GM10248 (cell line): ENCODE measurements at regions not wholly inside any gene's neighbourhood (a gene's known extent, or its start where the extent isn't known, plus 50 kb on each side); places are given as distances from the start of the nearest gene placed in this dataset.

ENCODE experiments used
- CTCF ChIA-PET: fragments of 300-600 bp; sonication (Branson Sonifier 250); formaldehyde crosslinking; extraction: SDS; loops from one replicate; lab custom pipeline; 2021; ENCODE audit warnings: antibody characterized with exemption; lab: Yijun Ruan, JAX
- POLR2A ChIA-PET: fragments of 350-650 bp; sonication (Branson Sonifier 250); formaldehyde crosslinking; extraction: SDS; loops from one replicate; lab custom pipeline; 2020; ENCODE audit warnings: antibody characterized with exemption; lab: Yijun Ruan, JAX
- DNase-seq: peaks from one replicate; pipeline ENCODE4 v3.0.0; 2012; ENCODE audit errors: extremely low spot score
- TF ChIP-seq, protein P1 (sequence below): IDR thresholded peaks from 2 replicates; pipeline ENCODE4 v1.5.1; 2012; ENCODE audit warnings: mild to moderate bottlenecking, low read depth; ENCODE audit errors: extremely low read depth, missing control alignments, control extremely low read depth

DNA sequence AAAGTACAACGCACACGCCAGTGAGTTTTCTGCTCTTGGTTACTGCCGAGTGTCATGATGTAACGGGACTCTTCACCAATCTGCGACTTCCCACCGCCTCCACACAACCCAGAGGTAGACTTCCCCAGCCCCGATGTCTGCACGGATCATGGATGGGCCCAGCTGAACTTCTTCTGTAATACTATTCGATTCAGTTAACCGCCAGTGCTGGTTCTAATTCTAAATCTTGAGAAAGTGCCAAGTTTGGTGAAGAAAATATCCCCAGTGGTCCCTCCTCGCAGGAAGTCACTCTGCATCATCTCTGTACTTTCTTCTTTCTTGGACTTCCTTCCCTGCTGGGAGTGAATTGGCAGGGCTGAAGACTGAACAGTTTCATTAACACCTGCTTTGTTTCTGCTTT, 77.6 kb upstream of the SLC35F4 start:
- ChIA-PET CTCF (no interaction called here), POLR2A (no interaction called here)
- no peak for DNase-seq
- TF ChIP-seq, protein P1, sequence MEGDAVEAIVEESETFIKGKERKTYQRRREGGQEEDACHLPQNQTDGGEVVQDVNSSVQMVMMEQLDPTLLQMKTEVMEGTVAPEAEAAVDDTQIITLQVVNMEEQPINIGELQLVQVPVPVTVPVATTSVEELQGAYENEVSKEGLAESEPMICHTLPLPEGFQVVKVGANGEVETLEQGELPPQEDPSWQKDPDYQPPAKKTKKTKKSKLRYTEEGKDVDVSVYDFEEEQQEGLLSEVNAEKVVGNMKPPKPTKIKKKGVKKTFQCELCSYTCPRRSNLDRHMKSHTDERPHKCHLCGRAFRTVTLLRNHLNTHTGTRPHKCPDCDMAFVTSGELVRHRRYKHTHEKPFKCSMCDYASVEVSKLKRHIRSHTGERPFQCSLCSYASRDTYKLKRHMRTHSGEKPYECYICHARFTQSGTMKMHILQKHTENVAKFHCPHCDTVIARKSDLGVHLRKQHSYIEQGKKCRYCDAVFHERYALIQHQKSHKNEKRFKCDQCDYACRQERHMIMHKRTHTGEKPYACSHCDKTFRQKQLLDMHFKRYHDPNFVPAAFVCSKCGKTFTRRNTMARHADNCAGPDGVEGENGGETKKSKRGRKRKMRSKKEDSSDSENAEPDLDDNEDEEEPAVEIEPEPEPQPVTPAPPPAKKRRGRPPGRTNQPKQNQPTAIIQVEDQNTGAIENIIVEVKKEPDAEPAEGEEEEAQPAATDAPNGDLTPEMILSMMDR, result no peak

DNA sequence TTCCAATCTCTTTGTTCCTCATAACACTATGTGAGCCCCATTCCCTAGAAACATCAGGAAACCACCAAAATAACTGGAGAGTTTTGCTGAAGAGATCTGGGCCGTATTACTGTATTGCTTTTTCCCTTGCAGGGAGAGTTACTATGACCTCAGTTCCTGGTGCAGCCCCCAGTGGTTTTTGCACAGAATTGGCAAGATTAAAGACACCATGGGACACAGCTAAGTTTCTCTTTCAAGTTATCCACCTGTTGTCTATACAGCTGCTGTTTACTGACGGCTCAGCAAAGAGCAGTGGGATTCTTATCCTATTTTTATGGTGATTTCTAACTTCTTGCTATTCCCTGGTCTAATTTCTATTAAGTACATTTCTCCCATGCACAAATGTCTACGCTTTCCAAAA, 77.1 kb upstream of the SLC35F4 start:
- ChIA-PET POLR2A (no interaction called here), CTCF (no interaction called here)
- no peak for DNase-seq
- TF ChIP-seq, protein P1, result no peak

DNA sequence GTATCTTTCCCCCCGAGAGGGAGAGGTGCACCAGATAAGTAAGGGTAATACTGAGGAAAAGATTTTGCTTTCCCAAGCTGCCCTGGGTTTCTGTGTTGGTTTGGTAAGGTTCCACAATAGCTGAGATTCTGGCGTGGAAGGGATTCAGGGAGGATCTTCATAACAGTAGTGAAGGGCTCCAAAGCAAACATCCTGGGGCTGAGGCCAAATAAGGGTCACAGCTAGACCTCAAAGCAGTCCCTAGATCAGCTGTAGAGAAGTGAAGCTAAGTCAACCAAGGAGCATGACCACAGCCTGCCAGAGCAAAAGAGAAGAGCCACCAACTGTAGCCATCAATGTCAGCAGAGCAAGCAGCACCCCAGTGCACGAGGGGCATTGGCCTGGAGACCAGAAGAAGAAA, 73.2 kb upstream of the SLC35F4 start:
- CTCF ChIA-PET, result interaction anchor here (1.1 to 1.4 kb wide), 2 partner anchors 9 to 11 kb away, joined by 3 to 4 read pairs; no protein-coding TSS in a partner anchor
- POLR2A ChIA-PET, result no interaction called here
- no peak for DNase-seq
- TF ChIP-seq, protein P1, result no peak

DNA sequence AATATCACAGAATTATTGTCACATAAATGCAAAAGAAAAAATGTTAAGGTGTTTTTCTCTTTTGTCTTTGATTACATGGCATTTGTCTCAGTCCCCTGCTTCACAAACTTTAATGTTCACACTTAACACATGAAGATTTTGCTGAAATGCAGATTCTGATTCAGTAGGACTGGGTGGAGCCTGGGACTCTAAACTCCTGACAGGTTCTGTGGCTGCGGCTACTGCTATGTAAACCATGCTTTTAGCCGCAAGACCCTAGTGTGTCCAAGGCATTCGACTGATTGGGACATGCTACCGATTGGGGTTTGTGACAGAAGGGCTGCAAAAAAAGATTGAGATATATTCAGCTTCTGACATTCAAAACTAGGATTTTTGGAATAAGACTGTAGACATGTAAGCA, 72.6 kb upstream of the SLC35F4 start:
- POLR2A ChIA-PET, result no interaction called here
- TF ChIP-seq, protein P1, result no peak
- no peak for DNase-seq
- CTCF ChIA-PET, result interaction anchor here (1.1 kb wide), 1 partner anchor 9 kb away, joined by 4 read pairs; no protein-coding TSS in a partner anchor

DNA sequence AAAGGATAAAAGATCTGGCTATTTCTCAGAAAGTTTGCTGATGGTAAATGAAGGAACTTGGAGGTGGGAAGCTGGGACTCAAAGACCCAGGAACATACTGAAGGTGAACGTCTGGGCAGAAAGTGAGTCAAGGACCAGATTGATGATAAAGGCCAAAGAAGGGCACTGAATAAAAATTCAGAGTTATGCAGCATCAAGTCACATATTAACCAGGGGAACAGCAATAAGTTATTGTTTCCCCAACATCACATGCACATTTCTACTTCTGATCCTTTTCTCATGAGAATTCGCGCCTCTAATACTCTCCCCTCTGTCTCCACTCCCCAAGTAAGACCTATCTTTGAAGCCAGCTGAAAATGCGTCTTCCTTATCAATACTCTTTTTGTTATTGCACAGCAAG, 71.8 kb upstream of the SLC35F4 start:
- ChIA-PET CTCF (no interaction called here), POLR2A (no interaction called here)
- TF ChIP-seq, protein P1, result no peak
- DNase-seq, result no peak

DNA sequence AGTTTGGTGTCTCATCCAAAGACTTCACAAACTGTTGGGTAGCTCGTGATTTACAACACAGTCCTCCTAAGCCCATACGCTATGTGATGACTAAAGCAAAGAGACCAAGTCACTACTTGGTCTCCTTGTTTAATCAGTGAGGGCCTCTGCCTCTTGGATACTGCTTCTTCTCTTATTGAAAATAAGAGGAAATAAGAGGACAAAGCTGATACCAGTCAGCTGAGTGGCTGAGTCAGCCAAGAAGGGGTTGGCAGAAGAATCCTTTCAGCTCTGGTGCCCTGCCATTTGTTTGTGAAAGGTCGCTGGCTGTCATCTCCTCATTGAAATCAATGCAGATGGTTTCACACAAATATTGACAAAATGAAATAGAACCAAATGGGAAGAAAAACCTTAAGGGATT, 67.5 kb upstream of the SLC35F4 start:
- no peak for DNase-seq
- ChIA-PET CTCF (interaction anchor here (1.2 kb wide), 1 partner anchor 10 kb away, joined by 3 read pairs; no protein-coding TSS in a partner anchor), POLR2A (no interaction called here)
- TF ChIP-seq, protein P1, result no peak
